ENCODE measurements at regions not wholly inside any gene's neighbourhood (a gene's known extent, or its start where the extent isn't known, plus 50 kb on each side); places are given as distances from the start of the nearest gene placed in this dataset.
"Not testable (repeated sequence)": the region's sequence is repeated elsewhere in the genome, so short reads cannot be mapped to it uniquely, and the experiment has no call there.

DNA sequence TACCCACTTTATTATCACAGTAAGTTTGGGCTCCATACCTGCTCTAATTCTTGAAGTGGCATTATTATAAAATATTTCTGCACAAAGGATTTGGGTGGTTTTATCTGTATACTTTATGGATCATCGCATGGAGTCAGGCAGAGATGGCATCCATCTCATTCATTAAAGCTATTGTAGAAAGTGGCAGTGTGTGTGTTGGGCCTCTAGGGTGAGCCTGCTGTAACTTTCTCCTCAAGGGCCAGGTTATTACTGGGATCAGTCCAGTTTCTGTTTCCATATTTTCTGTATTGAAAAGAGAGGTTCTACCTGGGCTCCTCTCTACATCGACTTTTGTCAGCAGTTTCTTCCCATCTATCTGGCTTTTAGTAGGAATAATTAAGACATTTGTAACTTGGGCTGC, 511.1 kb downstream of the MMUT start:
- DNase-seq (ENCODE audit: extremely low spot score, unreplicated experiment), result no peak
- no peaks in the 10 kb centered on the region for H3K36me3 Mint-ChIP-seq (ENCODE audit: unreplicated experiment)
- no peaks in the 10 kb centered on the region for H3K4me1 Mint-ChIP-seq (ENCODE audit: unreplicated experiment)
- TF ChIP-seq, protein P1, sequence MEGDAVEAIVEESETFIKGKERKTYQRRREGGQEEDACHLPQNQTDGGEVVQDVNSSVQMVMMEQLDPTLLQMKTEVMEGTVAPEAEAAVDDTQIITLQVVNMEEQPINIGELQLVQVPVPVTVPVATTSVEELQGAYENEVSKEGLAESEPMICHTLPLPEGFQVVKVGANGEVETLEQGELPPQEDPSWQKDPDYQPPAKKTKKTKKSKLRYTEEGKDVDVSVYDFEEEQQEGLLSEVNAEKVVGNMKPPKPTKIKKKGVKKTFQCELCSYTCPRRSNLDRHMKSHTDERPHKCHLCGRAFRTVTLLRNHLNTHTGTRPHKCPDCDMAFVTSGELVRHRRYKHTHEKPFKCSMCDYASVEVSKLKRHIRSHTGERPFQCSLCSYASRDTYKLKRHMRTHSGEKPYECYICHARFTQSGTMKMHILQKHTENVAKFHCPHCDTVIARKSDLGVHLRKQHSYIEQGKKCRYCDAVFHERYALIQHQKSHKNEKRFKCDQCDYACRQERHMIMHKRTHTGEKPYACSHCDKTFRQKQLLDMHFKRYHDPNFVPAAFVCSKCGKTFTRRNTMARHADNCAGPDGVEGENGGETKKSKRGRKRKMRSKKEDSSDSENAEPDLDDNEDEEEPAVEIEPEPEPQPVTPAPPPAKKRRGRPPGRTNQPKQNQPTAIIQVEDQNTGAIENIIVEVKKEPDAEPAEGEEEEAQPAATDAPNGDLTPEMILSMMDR (IDR thresholded peaks at IDR 0.05), result no peak
- peaks cover 9% of the 10 kb centered on the region for H3K27me3 Mint-ChIP-seq (ENCODE audit: unreplicated experiment)
- H3K9me3 Mint-ChIP-seq (ENCODE audit: unreplicated experiment), result no peaks in the 10 kb centered on the region
- H3K4me3 Mint-ChIP-seq (ENCODE audit: unreplicated experiment), result no peak overlapping the region
- no peak overlapping the region for H3K27ac Mint-ChIP-seq (ENCODE audit: unreplicated experiment)

GRCh38 chr6:48944276-48944675, 518.8 kb downstream of the MMUT start:
- DNase-seq (ENCODE audit: extremely low spot score, unreplicated experiment); H3K4me1 Mint-ChIP-seq (ENCODE audit: unreplicated experiment); H3K4me3 Mint-ChIP-seq (ENCODE audit: unreplicated experiment); H3K9me3 Mint-ChIP-seq (ENCODE audit: unreplicated experiment); H3K27ac Mint-ChIP-seq (ENCODE audit: unreplicated experiment); H3K36me3 Mint-ChIP-seq (ENCODE audit: unreplicated experiment): not testable (repeated sequence)
- peaks cover 12% of the 10 kb centered on the region for H3K27me3 Mint-ChIP-seq (ENCODE audit: unreplicated experiment)

DNA sequence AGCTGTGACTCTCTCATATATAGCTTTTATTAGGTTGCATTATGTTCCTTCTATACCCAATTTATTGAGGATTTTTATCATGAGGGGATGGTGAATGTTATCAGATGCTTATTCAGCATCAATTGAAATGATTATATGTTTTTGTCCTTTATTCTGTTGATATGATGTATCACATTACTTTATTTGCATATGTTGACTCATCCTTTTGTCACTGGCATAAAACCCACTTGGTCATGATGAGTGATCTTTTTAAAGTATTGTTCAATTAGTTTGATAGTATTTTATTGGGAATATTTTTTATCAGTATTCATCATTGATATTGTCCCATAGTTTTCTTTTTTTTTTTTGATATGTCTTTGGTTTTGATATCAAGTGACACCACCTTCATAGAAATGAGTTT, 529.9 kb downstream of the MMUT start:
- TF ChIP-seq, protein P1 (IDR thresholded peaks at IDR 0.05), result no peak
- no peak overlapping the region for H3K27ac Mint-ChIP-seq (ENCODE audit: unreplicated experiment)

GRCh38 chr6:48928937-48929336, 534.1 kb downstream of the MMUT start:
- no peaks in the 10 kb centered on the region for H3K36me3 Mint-ChIP-seq (ENCODE audit: unreplicated experiment)
- no peak overlapping the region for H3K4me3 Mint-ChIP-seq (ENCODE audit: unreplicated experiment)
- no peak for DNase-seq (ENCODE audit: extremely low spot score, unreplicated experiment)
- H3K27me3 Mint-ChIP-seq (ENCODE audit: unreplicated experiment), result peaks cover 19% of the 10 kb centered on the region
- H3K4me1 Mint-ChIP-seq (ENCODE audit: unreplicated experiment), result no peaks in the 10 kb centered on the region
- H3K27ac Mint-ChIP-seq (ENCODE audit: unreplicated experiment), result no peak overlapping the region
- peaks cover 12% of the 10 kb centered on the region for H3K9me3 Mint-ChIP-seq (ENCODE audit: unreplicated experiment)
- TF ChIP-seq, protein P1 (IDR thresholded peaks at IDR 0.05), result no peak

More for the DNA sequence above, 529.9 kb downstream of the MMUT start:
- Mint-ChIP-seq H3K4me3 (ENCODE audit: unreplicated experiment) (no peak overlapping the region), H3K9me3 (ENCODE audit: unreplicated experiment) (peaks cover 28% of the 10 kb centered on the region), H3K36me3 (ENCODE audit: unreplicated experiment) (no peaks in the 10 kb centered on the region), H3K27me3 (ENCODE audit: unreplicated experiment) (peaks cover 10% of the 10 kb centered on the region), H3K4me1 (ENCODE audit: unreplicated experiment) (no peaks in the 10 kb centered on the region)
- DNase-seq (ENCODE audit: extremely low spot score, unreplicated experiment), result no peak

DNA sequence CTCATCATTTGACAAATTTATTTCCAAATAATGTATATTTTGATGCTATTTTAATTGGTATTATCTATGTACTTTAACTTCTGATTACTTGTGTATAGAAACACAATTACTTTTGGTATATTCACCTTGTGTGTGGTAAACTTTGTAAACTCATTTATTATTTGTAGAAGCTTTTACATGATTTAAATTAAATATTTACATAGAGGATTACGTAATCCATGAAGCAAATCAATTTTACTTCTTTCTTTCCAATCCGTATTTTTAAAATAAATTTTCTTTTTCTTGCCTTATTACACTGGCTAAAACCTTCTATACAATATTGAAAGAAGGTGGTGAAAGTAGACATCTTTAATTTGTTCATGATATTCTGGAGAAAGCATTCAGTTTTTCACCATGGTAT, 540.2 kb downstream of the MMUT start:
- H3K36me3 Mint-ChIP-seq (ENCODE audit: unreplicated experiment), result no peaks in the 10 kb centered on the region
- H3K9me3 Mint-ChIP-seq (ENCODE audit: unreplicated experiment), result no peaks in the 10 kb centered on the region
- no peak for DNase-seq (ENCODE audit: extremely low spot score, unreplicated experiment)
- H3K4me1 Mint-ChIP-seq (ENCODE audit: unreplicated experiment), result no peaks in the 10 kb centered on the region
- no peak overlapping the region for H3K4me3 Mint-ChIP-seq (ENCODE audit: unreplicated experiment)
- TF ChIP-seq, protein P1 (IDR thresholded peaks at IDR 0.05), result no peak
- no peak overlapping the region for H3K27ac Mint-ChIP-seq (ENCODE audit: unreplicated experiment)
- H3K27me3 Mint-ChIP-seq (ENCODE audit: unreplicated experiment), result peaks cover 9% of the 10 kb centered on the region

GRCh38 chr6:48919555-48919954, 543.5 kb downstream of the MMUT start:
- no peak for DNase-seq (ENCODE audit: extremely low spot score, unreplicated experiment)
- TF ChIP-seq, protein P1 (IDR thresholded peaks at IDR 0.05), result no peak
- H3K4me1 Mint-ChIP-seq (ENCODE audit: unreplicated experiment), result no peaks in the 10 kb centered on the region
- no peaks in the 10 kb centered on the region for H3K36me3 Mint-ChIP-seq (ENCODE audit: unreplicated experiment)
- no peaks in the 10 kb centered on the region for H3K27me3 Mint-ChIP-seq (ENCODE audit: unreplicated experiment)
- no peak overlapping the region for H3K27ac Mint-ChIP-seq (ENCODE audit: unreplicated experiment)
- H3K9me3 Mint-ChIP-seq (ENCODE audit: unreplicated experiment), result no peaks in the 10 kb centered on the region
- H3K4me3 Mint-ChIP-seq (ENCODE audit: unreplicated experiment), result no peak overlapping the region
